Lung microvascular endothelial cell (primary cell): ENCODE measurements at regions not wholly inside any gene's neighbourhood (a gene's known extent, or its start where the extent isn't known, plus 50 kb on each side); places are given as distances from the start of the nearest gene placed in this dataset.
"Not testable (repeated sequence)": the region's sequence is repeated elsewhere in the genome, so short reads cannot be mapped to it uniquely, and the experiment has no call there.

ENCODE experiments used
- DNase-seq, 2 donors: peaks; one replicate each; pipeline versions ENCODE4 v3.0.0 to v3.0.0-alpha.2; 2010; ENCODE audit warnings: low read depth in 2 of 2

GRCh38 chr5:128798871-128799270, 166.4 kb upstream of the SLC27A6 start:
- no peak for DNase-seq

- DNase-seq = no peak
Observed at GRCh38 chr5:128799945-128800344, 165.3 kb upstream of the SLC27A6 start.

- no peak for DNase-seq
Observed at GRCh38 chr5:128800377-128800776, 164.9 kb upstream of the SLC27A6 start.

- DNase-seq = peak; percentile 26 to 49
Observed at GRCh38 chr5:128813317-128814070, 151.8 kb upstream of the SLC27A6 start.

GRCh38 chr5:128815201-128815600, 150.1 kb upstream of the SLC27A6 start:
- no peak for DNase-seq

- DNase-seq = peak; percentile 35 to 76
Observed at GRCh38 chr5:128825826-128826225, 139.5 kb upstream of the SLC27A6 start.

- DNase-seq = no peak
Observed at GRCh38 chr5:128826275-128826674, 139.0 kb upstream of the SLC27A6 start.

- DNase-seq = no peak
Observed at GRCh38 chr5:128836571-128836970, 128.7 kb upstream of the SLC27A6 start.

- no peak for DNase-seq
Observed at GRCh38 chr5:128838623-128839022, 126.7 kb upstream of the SLC27A6 start.

- DNase-seq = peak in 1 of 2 donors; percentile 4
Observed at GRCh38 chr5:128842241-128842640, 123.0 kb upstream of the SLC27A6 start.

- DNase-seq = peak; percentile 32 to 49
Observed at GRCh38 chr5:128844354-128844923, 120.8 kb upstream of the SLC27A6 start.

- no peak for DNase-seq
Observed at GRCh38 chr5:128850049-128850448, 115.2 kb upstream of the SLC27A6 start.

- DNase-seq = no peak
Observed at GRCh38 chr5:128854931-128855330, 110.4 kb upstream of the SLC27A6 start.

- DNase-seq = no peak
Observed at GRCh38 chr5:128857076-128857677, 108.1 kb upstream of the SLC27A6 start.

GRCh38 chr5:128858995-128859394, 106.3 kb upstream of the SLC27A6 start:
- no peak for DNase-seq

- DNase-seq = not testable (repeated sequence)
Observed at GRCh38 chr5:128861155-128861554, 104.1 kb upstream of the SLC27A6 start.

- no peak for DNase-seq
Observed at GRCh38 chr5:128869970-128870369, 95.3 kb upstream of the SLC27A6 start.

GRCh38 chr5:128870373-128870772, 94.9 kb upstream of the SLC27A6 start:
- no peak for DNase-seq

- no peak for DNase-seq
Observed at GRCh38 chr5:128870923-128871322, 94.4 kb upstream of the SLC27A6 start.

- DNase-seq = no peak
Observed at GRCh38 chr5:128876569-128877382, 88.5 kb upstream of the SLC27A6 start.

- no peak for DNase-seq
Observed at GRCh38 chr5:128877476-128877875, 87.8 kb upstream of the SLC27A6 start.

- no peak for DNase-seq
Observed at GRCh38 chr5:128881502-128882018, 83.7 kb upstream of the SLC27A6 start.
